ENCODE measurements at regions not wholly inside any gene's neighbourhood (a gene's known extent, or its start where the extent isn't known, plus 50 kb on each side); places are given as distances from the start of the nearest gene placed in this dataset.

DNA sequence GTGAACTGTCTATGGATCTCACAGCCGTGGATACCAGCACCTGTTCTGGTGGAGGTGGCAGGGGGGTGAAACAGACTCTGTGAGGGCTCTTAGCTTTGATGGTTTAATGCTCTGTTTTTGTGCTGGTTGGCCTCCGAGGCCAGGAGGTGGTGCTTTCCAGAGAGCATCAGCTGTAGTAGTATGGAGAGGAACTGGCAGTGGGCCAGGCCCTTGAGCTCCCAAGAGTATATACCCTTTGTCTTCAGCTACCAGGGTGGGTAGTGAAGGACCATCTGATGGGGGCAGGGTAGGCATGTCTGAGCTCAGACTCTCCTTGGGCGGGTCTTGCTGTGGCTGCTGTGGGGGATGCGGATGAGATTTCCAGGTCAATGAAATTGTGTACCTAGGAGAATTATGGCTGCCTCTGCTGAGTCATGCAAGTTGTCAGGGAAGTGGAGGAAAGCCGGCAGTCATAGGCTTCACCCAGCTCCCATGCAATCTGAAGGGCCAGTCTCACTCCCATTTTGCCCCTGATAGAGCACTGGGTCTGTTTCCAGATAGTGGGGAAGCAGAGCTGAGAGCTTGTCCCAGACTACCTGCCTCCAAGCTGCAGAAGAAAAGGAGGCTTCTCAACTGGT, 102.7 kb upstream of the AHI1 start:
- H3K27me3 ChIP-seq (ENCODE audit: insufficient read depth, poor library complexity, severe bottlenecking) = no peaks in the 10 kb centered on the region
- TF ChIP-seq SPI1 (IDR thresholded peaks at IDR 0.05; ENCODE audit: borderline replicate concordance, low read depth) (no peak), REST (IDR thresholded peaks at IDR 0.05; ENCODE audit: insufficient replicate concordance, low read depth) (no peak), GABPA (IDR thresholded peaks at IDR 0.05; ENCODE audit: low read depth) (no peak), CTCF (IDR thresholded peaks at IDR 0.05; ENCODE audit: insufficient read depth, low read length) (no peak), POLR2AphosphoS5 (IDR thresholded peaks at IDR 0.05; ENCODE audit: low read depth) (no peak)
- no peak overlapping the region for H3K4me3 ChIP-seq (replicated peaks; ENCODE audit: insufficient read depth, low read length)
- no peak overlapping the region for H3K27ac ChIP-seq (replicated peaks)
- no peak for DNase-seq (ENCODE audit: low read depth in 1 of 2, low spot score in 1 of 2)

DNA sequence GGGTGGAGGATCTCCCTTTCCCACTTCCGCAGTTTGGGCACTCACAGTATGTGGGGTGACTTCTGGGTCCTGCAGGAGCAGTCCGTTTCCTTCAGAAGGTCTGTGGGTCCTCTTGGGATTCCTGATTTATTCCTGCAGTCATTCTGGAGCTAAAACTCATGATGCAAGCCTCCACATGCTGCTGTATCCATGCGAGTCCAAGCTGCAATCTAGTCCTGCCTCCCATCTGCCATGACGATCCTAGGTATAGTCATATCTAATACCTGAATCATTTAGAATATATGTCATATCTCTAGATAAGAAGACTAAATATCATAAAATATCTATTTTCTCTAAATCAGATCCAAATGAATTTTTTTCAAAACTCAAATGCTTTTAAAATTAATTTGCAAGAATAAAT, 103.4 kb upstream of the AHI1 start:
- DNase-seq (ENCODE audit: low read depth in 1 of 2, low spot score in 1 of 2) = no peak
- H3K27ac ChIP-seq (replicated peaks) = no peak overlapping the region
- no peak overlapping the region for H3K4me3 ChIP-seq (replicated peaks; ENCODE audit: insufficient read depth, low read length)
- TF ChIP-seq CTCF (IDR thresholded peaks at IDR 0.05; ENCODE audit: insufficient read depth, low read length) = no peak
- TF ChIP-seq POLR2AphosphoS5 (IDR thresholded peaks at IDR 0.05; ENCODE audit: low read depth) = no peak
- no peak for TF ChIP-seq SPI1 (IDR thresholded peaks at IDR 0.05; ENCODE audit: borderline replicate concordance, low read depth)
- TF ChIP-seq GABPA (IDR thresholded peaks at IDR 0.05; ENCODE audit: low read depth) = no peak
- no peak for TF ChIP-seq REST (IDR thresholded peaks at IDR 0.05; ENCODE audit: insufficient replicate concordance, low read depth)
- no peaks in the 10 kb centered on the region for H3K27me3 ChIP-seq (ENCODE audit: insufficient read depth, poor library complexity, severe bottlenecking)

DNA sequence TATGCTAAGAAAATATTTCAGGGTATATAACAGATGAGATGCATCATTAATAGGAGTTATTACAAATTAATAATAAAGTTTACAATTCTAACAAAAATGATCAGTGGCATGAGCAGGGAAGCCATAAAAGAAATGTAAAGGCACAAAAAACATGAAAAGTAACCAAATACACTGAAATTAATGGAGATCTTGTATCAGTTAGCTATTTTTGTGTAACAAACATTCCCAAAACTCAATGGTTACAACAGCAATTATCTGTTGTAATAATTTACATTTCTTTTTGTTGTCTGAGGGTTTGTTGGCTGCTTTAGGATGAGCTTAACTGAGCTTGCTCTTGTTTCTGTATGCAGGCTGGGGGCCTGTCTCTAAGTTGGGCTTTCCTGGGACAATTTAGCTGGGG, 104.3 kb upstream of the AHI1 start:
- TF ChIP-seq SPI1 (IDR thresholded peaks at IDR 0.05; ENCODE audit: borderline replicate concordance, low read depth) (no peak), REST (IDR thresholded peaks at IDR 0.05; ENCODE audit: insufficient replicate concordance, low read depth) (no peak), GABPA (IDR thresholded peaks at IDR 0.05; ENCODE audit: low read depth) (no peak), POLR2AphosphoS5 (IDR thresholded peaks at IDR 0.05; ENCODE audit: low read depth) (no peak), CTCF (IDR thresholded peaks at IDR 0.05; ENCODE audit: insufficient read depth, low read length) (no peak)
- H3K27me3 ChIP-seq (ENCODE audit: insufficient read depth, poor library complexity, severe bottlenecking) = no peaks in the 10 kb centered on the region
- DNase-seq (ENCODE audit: low read depth in 1 of 2, low spot score in 1 of 2) = no peak
- no peak overlapping the region for H3K4me3 ChIP-seq (replicated peaks; ENCODE audit: insufficient read depth, low read length)
- no peak overlapping the region for H3K27ac ChIP-seq (replicated peaks)
